ENCODE measurements at regions not wholly inside any gene's neighbourhood (a gene's known extent, or its start where the extent isn't known, plus 50 kb on each side); places are given as distances from the start of the nearest gene placed in this dataset.

GRCh38 chr1:201589186-201589585 is 50.3 kb downstream of the NAV1 start:
- DNase-seq (ENCODE audit: low read depth in 2 of 2) = no peak

- DNase-seq (ENCODE audit: low read depth in 2 of 2) = no peak
Observed at GRCh38 chr1:201590474-201590873, 51.5 kb downstream of the NAV1 start.

GRCh38 chr1:201591348-201591747 is 52.4 kb downstream of the NAV1 start:
- no peak for DNase-seq (ENCODE audit: low read depth in 2 of 2)

- DNase-seq (ENCODE audit: low read depth in 2 of 2) = no peak
Observed at GRCh38 chr1:201591981-201592380, 53.1 kb downstream of the NAV1 start.

GRCh38 chr1:201593200-201593921 is 54.4 kb downstream of the NAV1 start:
- DNase-seq (ENCODE audit: low read depth in 2 of 2) = no peak

GRCh38 chr1:201594575-201595245 is 55.8 kb downstream of the NAV1 start:
- DNase-seq (ENCODE audit: low read depth in 2 of 2) = no peak

GRCh38 chr1:201595381-201595780 is 56.5 kb downstream of the NAV1 start:
- DNase-seq (ENCODE audit: low read depth in 2 of 2) = no peak

GRCh38 chr1:201596101-201596868 is 57.4 kb downstream of the NAV1 start:
- no peak for DNase-seq (ENCODE audit: low read depth in 2 of 2)

GRCh38 chr1:201597551-201598230 is 58.8 kb downstream of the NAV1 start:
- no peak for DNase-seq (ENCODE audit: low read depth in 2 of 2)

- DNase-seq (ENCODE audit: low read depth in 2 of 2) = no peak
Observed at GRCh38 chr1:201598396-201598795, 59.5 kb downstream of the NAV1 start.

GRCh38 chr1:201598973-201599372 is 60.0 kb downstream of the NAV1 start:
- DNase-seq (ENCODE audit: low read depth in 2 of 2) = no peak

- no peak for DNase-seq (ENCODE audit: low read depth in 2 of 2)
Observed at GRCh38 chr1:201599548-201599947, 60.6 kb downstream of the NAV1 start.

- no peak for DNase-seq (ENCODE audit: low read depth in 2 of 2)
Observed at GRCh38 chr1:201602413-201603265, 63.7 kb downstream of the NAV1 start.

GRCh38 chr1:201603613-201604232 is 64.8 kb downstream of the NAV1 start:
- DNase-seq (ENCODE audit: low read depth in 2 of 2) = no peak

GRCh38 chr1:201605385-201606010 is 66.6 kb downstream of the NAV1 start:
- DNase-seq (ENCODE audit: low read depth in 2 of 2) = no peak

- no peak for DNase-seq (ENCODE audit: low read depth in 2 of 2)
Observed at GRCh38 chr1:201606096-201606495, 67.2 kb downstream of the NAV1 start.

- DNase-seq (ENCODE audit: low read depth in 2 of 2) = no peak
Observed at GRCh38 chr1:201606623-201607022, 67.7 kb downstream of the NAV1 start.

GRCh38 chr1:201608635-201609395 is 69.9 kb downstream of the NAV1 start:
- no peak for DNase-seq (ENCODE audit: low read depth in 2 of 2)

GRCh38 chr1:201609661-201610318 is 70.9 kb downstream of the NAV1 start:
- DNase-seq (ENCODE audit: low read depth in 2 of 2) = no peak
